SK-N-SH (cell line): ENCODE measurements at regions not wholly inside any gene's neighbourhood (a gene's known extent, or its start where the extent isn't known, plus 50 kb on each side); places are given as distances from the start of the nearest gene placed in this dataset.

Source experiments
- CTCF ChIA-PET: fragments of 300-600, 350-600 bp; formaldehyde crosslinking; extraction: SDS; loops from one replicate; lab custom pipeline; 2021; lab: Yijun Ruan, JAX
- POLR2A ChIA-PET: fragments of 350-600 bp; sonication (Branson Sonifier 250); formaldehyde crosslinking; extraction: SDS; loops from one replicate; lab custom pipeline; 2020; ENCODE audit warnings: antibody characterized with exemption, inconsistent platforms; lab: Yijun Ruan, JAX
- DNase-seq: peaks from one replicate; pipeline ENCODE4 v3.0.0; 2012
- H2AFZ ChIP-seq: fragments of 200-600 bp; sonication (generic); 2 replicates; pipeline ENCODE4 v1.8.1; 2016; ENCODE audit warnings: antibody characterized with exemption, mild to moderate bottlenecking, low read depth
- H3F3A ChIP-seq: fragments of 200-600 bp; sonication (generic); replicated peaks from 2 replicates; pipeline ENCODE3; 2016; ENCODE audit warnings: antibody characterized with exemption, mild to moderate bottlenecking; ENCODE audit not compliant: insufficient read depth
- H3K27ac ChIP-seq, 2 experiments: fragments of 200-500 bp in 1 of 2; fragments of 200-600 bp in 1 of 2; sonication (Bioruptor generic) in 1 of 2; sonication (generic), shearing (Covaris generic) in 1 of 2; 2 replicates each; pipeline versions ENCODE4 v1.5.1 to v1.6.1; 2014 to 2016; ENCODE audit warnings: low read depth in 2 of 2, inconsistent platforms in 1 of 2, low read length in 1 of 2, mild to moderate bottlenecking in 1 of 2, mixed read lengths in 1 of 2
- H3K27me3 ChIP-seq: fragments of 200-600 bp; sonication (generic), shearing (Covaris generic); 2 replicates; pipeline ENCODE4 v1.6.1; 2016; ENCODE audit warnings: mixed run types; ENCODE audit not compliant: insufficient read depth
- H3K36me3 ChIP-seq, 2 experiments: fragments of 200-500 bp in 1 of 2; fragments of 200-600 bp in 1 of 2; sonication (Bioruptor generic) in 1 of 2; sonication (generic) in 1 of 2; replicated peaks in 1 of 2; 2 replicates each; pipeline versions ENCODE3 to v1.5.1; 2014 to 2016; ENCODE audit warnings: low read length in 1 of 2, mild to moderate bottlenecking in 1 of 2; ENCODE audit not compliant: insufficient read depth in 2 of 2, control insufficient read depth in 1 of 2
- H3K4me1 ChIP-seq, 2 experiments: fragments of 200-500 bp in 1 of 2; fragments of 200-600 bp in 1 of 2; sonication (Bioruptor generic) in 1 of 2; sonication (generic), shearing (Covaris generic) in 1 of 2; 2 replicates each; pipeline versions ENCODE4 v1.5.1 to v1.6.1; 2014 to 2016; ENCODE audit warnings: low read depth in 1 of 2, low read length in 1 of 2, mixed run types in 1 of 2; ENCODE audit not compliant: insufficient read depth in 2 of 2, control insufficient read depth in 1 of 2
- H3K4me2 ChIP-seq: fragments of 200-600 bp; sonication (generic), shearing (Covaris generic); 2 replicates; pipeline ENCODE4 v1.6.1; 2017; ENCODE audit warnings: mixed run types
- H3K4me3 ChIP-seq, 2 experiments: fragments of 200-500 bp in 1 of 2; fragments of 200-600 bp in 1 of 2; sonication (Bioruptor generic) in 1 of 2; sonication (generic), shearing (Covaris generic) in 1 of 2; 2 replicates each; pipeline versions ENCODE4 v1.5.1 to v1.8.1; 2014 to 2016; ENCODE audit warnings: low read depth in 2 of 2, inconsistent platforms in 1 of 2, low read length in 1 of 2, mild to moderate bottlenecking in 1 of 2, mixed read lengths in 1 of 2, moderate library complexity in 1 of 2
- H3K79me2 ChIP-seq: fragments of 200-600 bp; sonication (generic); 2 replicates; pipeline ENCODE4 v1.8.1; 2017; ENCODE audit warnings: mild to moderate bottlenecking; ENCODE audit not compliant: insufficient read depth
- H3K9ac ChIP-seq: fragments of 200-600 bp; sonication (generic); 2 replicates; pipeline ENCODE4 v1.6.1; 2017; ENCODE audit warnings: mixed run types
- H3K9me2 ChIP-seq: fragments of 200-600 bp; sonication (generic); 2 replicates; pipeline ENCODE4 v1.6.1; 2017; ENCODE audit warnings: mixed run types
- H3K9me3 ChIP-seq: fragments of 200-600 bp; sonication (generic); 2 replicates; pipeline ENCODE4 v1.6.1; 2017; ENCODE audit warnings: mixed run types, mild to moderate bottlenecking, moderate library complexity
- H4K20me1 ChIP-seq: fragments of 200-600 bp; sonication (generic); 2 replicates; pipeline ENCODE4 v1.6.1; 2017; ENCODE audit warnings: mild to moderate bottlenecking, mixed run types; ENCODE audit not compliant: insufficient read depth
- CHD2 ChIP-seq: fragments of 150-350 bp; IDR thresholded peaks from 2 replicates; pipeline ENCODE4 v1.6.1; 2018; ENCODE audit warnings: low read length; ENCODE audit not compliant: partially characterized antibody
- ELF1 ChIP-seq: IDR thresholded peaks from 2 replicates; pipeline ENCODE4 v1.4.0; 2012
- EP300 ChIP-seq, 2 experiments: IDR thresholded peaks; 2 replicates each; pipeline versions ENCODE4 v1.4.0 to v1.6.1; 2012; ENCODE audit warnings: borderline replicate concordance in 1 of 2, low read depth in 1 of 2, low read length in 1 of 2
- FOXM1 ChIP-seq: IDR thresholded peaks from 2 replicates; pipeline ENCODE4 v1.4.0; 2012; ENCODE audit warnings: low read depth, mild to moderate bottlenecking
- GABPA ChIP-seq: IDR thresholded peaks from 2 replicates; pipeline ENCODE4 v1.4.0; 2012; ENCODE audit warnings: low read depth, mild to moderate bottlenecking
- MEF2A ChIP-seq: IDR thresholded peaks from 2 replicates; pipeline ENCODE4 v1.4.0; 2012; ENCODE audit warnings: low read depth, borderline replicate concordance
- MXI1 ChIP-seq: IDR thresholded peaks from 2 replicates; pipeline ENCODE4 v1.6.1; 2012; ENCODE audit warnings: mild to moderate bottlenecking, low read depth, low read length, improper control_type of control experiment
- NFIC ChIP-seq: IDR thresholded peaks from 2 replicates; pipeline ENCODE4 v1.4.0; 2012; ENCODE audit warnings: borderline replicate concordance
- RAD21 ChIP-seq: IDR thresholded peaks from 2 replicates; pipeline ENCODE4 v1.6.1; 2012; ENCODE audit warnings: mild to moderate bottlenecking, low read length
- RFX5 ChIP-seq: IDR thresholded peaks from 2 replicates; pipeline ENCODE4 v1.6.1; 2012; ENCODE audit warnings: mild to moderate bottlenecking, improper control_type of control experiment, low read length
- TAF1 ChIP-seq: IDR thresholded peaks from 2 replicates; pipeline ENCODE4 v1.6.1; 2012; ENCODE audit warnings: low read depth, mild to moderate bottlenecking, low read length, moderate library complexity, borderline replicate concordance
- YY1 ChIP-seq: IDR thresholded peaks from 2 replicates; pipeline ENCODE4 v1.4.0; 2012; ENCODE audit warnings: low read depth, mild to moderate bottlenecking
- WGBS: methylation state at CpG from one replicate; pipeline ENCODE4 v1.1.6; 2017; ENCODE audit warnings: low lambda C conversion rate; 5-methylcytosine and 5-hydroxymethylcytosine counted together
- TF ChIP-seq, protein P1 (sequence below): fragments of 150-350 bp; IDR thresholded peaks from 2 replicates; pipeline ENCODE4 v1.6.1; 2017; ENCODE audit warnings: antibody characterized with exemption, low read length, low read depth, borderline replicate concordance
- TF ChIP-seq, protein P2 (sequence below): fragments of 200-600 bp; sonication (generic); IDR thresholded peaks from 2 replicates; pipeline ENCODE4 v1.6.1; 2017; ENCODE audit warnings: antibody characterized with exemption, mild to moderate bottlenecking, moderate library complexity
- TF ChIP-seq, protein P3 (sequence below): fragments of 150-350 bp; IDR thresholded peaks from 2 replicates; pipeline ENCODE4 v1.6.1; 2016; ENCODE audit warnings: mild to moderate bottlenecking, low read depth, low read length
- TF ChIP-seq, protein P4 (sequence below): IDR thresholded peaks from 2 replicates; pipeline ENCODE4 v1.4.0; 2012; ENCODE audit warnings: low read depth, borderline replicate concordance

DNA sequence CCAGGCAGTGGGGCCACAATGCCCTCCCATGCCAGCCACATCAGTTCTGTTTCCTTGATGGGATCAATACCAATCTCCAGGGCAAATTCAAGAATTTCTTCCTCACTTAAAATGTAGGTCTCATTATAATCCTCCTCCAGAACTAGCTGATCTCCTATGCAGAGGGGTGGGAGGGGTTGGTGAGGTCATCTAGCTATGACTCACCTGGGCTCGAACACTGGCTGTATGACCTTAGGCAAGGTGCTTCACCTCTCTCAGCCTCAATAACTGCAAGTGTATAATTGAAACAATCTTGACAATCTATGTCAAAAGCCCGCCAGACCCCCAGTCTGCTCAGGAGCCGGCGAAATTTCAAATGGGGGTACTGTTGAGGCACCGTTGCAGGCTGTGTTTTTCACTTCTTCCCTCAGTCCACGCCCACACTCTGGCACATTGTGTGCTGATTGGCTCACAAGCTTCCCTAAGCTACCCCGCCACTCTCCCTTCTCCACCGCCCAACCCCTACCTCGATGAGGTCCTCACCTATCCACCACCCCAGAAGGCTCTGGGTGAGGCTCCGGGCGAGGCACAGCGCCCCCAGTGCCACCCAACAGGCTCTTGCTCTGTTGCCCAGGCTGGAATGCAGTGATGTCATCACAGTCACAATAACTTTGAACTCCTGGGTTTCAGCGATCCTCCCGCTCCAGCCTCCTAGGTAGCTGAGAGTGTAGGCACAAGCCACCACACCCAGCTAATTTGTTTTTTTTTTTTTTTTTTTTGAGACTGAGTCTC, 70.5 kb downstream of the ZNF22 start:
- Histone ChIP-seq H3K9me3 (no peaks in the 10 kb centered on the region), H3K27me3 (peaks cover 10% of the 10 kb centered on the region; the same call in 1 of the 2 replicates), H3F3A (no peaks in the 10 kb centered on the region), H3K36me3 (no peaks in the 10 kb centered on the region), H3K4me1 (no peaks in the 10 kb centered on the region), H3K79me2 (no peaks in the 10 kb centered on the region), H3K27ac (no peak overlapping the region), H3K9ac (no peak overlapping the region), H3K4me2 (no peak overlapping the region), H4K20me1 (no peaks in the 10 kb centered on the region), H3K4me3 (no peak overlapping the region), H3K9me2 (no peaks in the 10 kb centered on the region), H2AFZ (no peak overlapping the region)
- no peak for DNase-seq
- no peak for TF ChIP-seq GABPA
- TF ChIP-seq, protein P1, sequence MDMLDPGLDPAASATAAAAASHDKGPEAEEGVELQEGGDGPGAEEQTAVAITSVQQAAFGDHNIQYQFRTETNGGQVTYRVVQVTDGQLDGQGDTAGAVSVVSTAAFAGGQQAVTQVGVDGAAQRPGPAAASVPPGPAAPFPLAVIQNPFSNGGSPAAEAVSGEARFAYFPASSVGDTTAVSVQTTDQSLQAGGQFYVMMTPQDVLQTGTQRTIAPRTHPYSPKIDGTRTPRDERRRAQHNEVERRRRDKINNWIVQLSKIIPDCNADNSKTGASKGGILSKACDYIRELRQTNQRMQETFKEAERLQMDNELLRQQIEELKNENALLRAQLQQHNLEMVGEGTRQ, result no peak
- TF ChIP-seq EP300 (IDR thresholded peaks at IDR 0.05; ENCODE audit: borderline replicate concordance in 1 of 2, low read depth in 1 of 2, low read length in 1 of 2), result no peak
- TF ChIP-seq RFX5, result no peak
- no peak for TF ChIP-seq RAD21
- TF ChIP-seq MXI1, result no peak
- TF ChIP-seq YY1, result no peak
- no peak for TF ChIP-seq ELF1
- TF ChIP-seq NFIC, result no peak
- TF ChIP-seq FOXM1, result no peak
- TF ChIP-seq, protein P2, sequence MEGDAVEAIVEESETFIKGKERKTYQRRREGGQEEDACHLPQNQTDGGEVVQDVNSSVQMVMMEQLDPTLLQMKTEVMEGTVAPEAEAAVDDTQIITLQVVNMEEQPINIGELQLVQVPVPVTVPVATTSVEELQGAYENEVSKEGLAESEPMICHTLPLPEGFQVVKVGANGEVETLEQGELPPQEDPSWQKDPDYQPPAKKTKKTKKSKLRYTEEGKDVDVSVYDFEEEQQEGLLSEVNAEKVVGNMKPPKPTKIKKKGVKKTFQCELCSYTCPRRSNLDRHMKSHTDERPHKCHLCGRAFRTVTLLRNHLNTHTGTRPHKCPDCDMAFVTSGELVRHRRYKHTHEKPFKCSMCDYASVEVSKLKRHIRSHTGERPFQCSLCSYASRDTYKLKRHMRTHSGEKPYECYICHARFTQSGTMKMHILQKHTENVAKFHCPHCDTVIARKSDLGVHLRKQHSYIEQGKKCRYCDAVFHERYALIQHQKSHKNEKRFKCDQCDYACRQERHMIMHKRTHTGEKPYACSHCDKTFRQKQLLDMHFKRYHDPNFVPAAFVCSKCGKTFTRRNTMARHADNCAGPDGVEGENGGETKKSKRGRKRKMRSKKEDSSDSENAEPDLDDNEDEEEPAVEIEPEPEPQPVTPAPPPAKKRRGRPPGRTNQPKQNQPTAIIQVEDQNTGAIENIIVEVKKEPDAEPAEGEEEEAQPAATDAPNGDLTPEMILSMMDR, result no peak
- TF ChIP-seq, protein P3, sequence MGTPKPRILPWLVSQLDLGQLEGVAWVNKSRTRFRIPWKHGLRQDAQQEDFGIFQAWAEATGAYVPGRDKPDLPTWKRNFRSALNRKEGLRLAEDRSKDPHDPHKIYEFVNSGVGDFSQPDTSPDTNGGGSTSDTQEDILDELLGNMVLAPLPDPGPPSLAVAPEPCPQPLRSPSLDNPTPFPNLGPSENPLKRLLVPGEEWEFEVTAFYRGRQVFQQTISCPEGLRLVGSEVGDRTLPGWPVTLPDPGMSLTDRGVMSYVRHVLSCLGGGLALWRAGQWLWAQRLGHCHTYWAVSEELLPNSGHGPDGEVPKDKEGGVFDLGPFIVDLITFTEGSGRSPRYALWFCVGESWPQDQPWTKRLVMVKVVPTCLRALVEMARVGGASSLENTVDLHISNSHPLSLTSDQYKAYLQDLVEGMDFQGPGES, result no peak
- TF ChIP-seq TAF1, result no peak
- no peak for TF ChIP-seq CHD2
- TF ChIP-seq, protein P4, sequence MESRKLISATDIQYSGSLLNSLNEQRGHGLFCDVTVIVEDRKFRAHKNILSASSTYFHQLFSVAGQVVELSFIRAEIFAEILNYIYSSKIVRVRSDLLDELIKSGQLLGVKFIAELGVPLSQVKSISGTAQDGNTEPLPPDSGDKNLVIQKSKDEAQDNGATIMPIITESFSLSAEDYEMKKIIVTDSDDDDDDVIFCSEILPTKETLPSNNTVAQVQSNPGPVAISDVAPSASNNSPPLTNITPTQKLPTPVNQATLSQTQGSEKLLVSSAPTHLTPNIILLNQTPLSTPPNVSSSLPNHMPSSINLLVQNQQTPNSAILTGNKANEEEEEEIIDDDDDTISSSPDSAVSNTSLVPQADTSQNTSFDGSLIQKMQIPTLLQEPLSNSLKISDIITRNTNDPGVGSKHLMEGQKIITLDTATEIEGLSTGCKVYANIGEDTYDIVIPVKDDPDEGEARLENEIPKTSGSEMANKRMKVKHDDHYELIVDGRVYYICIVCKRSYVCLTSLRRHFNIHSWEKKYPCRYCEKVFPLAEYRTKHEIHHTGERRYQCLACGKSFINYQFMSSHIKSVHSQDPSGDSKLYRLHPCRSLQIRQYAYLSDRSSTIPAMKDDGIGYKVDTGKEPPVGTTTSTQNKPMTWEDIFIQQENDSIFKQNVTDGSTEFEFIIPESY, result no peak
- TF ChIP-seq MEF2A, result no peak
- POLR2A ChIA-PET, result no interaction called here
- CTCF ChIA-PET, result interaction anchor here (1.5 kb wide), 1 partner anchor 10 kb away, joined by 4 read pairs; no protein-coding TSS in a partner anchor
- WGBS, result 18% methylated on average over 13 of the region's 14 CpGs
